Anterior cingulate cortex (tissue), 58 donors: ENCODE measurements at regions not wholly inside any gene's neighbourhood (a gene's known extent, or its start where the extent isn't known, plus 50 kb on each side); places are given as distances from the start of the nearest gene placed in this dataset.

Source experiments
- DNase-seq, 58 donors: peaks; one replicate each; lab custom pipeline; 2025; lab: John Stamatoyannopoulos, UW

DNA sequence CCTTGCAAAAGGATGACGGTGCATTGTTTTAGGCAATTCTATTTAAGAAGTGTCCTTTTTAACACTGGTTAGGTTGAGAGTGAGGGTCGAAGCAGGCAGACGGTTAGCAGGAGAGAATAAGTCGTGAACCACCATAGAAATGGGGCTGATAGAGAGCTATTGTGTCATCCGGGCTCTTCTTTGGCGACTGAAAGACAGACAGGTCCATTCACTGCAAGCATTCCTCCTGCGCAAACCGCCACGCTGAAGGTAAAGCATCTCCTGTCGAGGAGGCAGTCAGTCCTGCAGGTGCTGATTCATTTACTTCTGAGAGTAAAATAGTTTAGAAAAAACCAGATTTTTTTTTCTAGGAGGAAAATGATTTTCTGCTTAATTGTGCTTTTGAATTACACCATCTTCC is 1002.8 kb upstream of the NR2F2 start:
- peak in 2 of 58 donors; percentile 18 for DNase-seq

DNA sequence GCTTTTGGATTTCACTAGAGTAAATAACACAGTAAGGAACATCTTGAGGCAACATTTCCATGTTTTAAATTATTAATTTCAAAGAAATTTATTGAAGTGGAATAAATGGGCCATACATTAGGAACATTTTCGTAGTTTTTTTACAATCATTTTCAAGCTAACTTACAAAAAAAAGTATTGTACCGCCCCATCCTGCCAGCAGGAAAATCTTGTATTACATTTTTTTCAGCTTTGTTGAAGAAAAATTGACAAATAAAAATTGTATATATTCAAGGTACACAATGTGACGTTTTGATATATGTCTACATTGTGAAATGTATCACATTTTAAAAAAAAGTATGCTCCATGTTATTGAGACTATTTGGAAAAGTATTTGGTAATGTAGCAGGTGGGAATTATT is 1001.9 kb upstream of the NR2F2 start:
- no peak for DNase-seq

DNA sequence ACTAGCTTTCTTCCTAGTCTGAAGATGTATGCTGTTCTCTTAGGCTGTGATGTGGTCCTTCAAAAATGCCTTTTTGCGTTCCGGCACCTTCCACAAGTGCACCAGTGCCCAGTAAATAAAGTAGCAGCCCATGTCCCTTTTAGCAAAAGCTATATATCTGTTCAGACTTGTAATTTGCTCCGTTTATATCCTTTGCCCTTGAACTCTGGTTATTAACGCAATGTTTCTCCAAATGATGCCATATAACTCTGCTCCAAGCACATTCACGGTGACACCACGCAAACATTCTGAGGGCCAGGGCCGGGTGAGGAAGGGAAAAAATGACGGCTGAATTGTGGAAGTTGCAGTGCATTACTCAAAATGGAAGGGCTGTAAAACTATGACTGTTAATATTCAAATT is 1001.1 kb upstream of the NR2F2 start:
- no peak for DNase-seq

DNA sequence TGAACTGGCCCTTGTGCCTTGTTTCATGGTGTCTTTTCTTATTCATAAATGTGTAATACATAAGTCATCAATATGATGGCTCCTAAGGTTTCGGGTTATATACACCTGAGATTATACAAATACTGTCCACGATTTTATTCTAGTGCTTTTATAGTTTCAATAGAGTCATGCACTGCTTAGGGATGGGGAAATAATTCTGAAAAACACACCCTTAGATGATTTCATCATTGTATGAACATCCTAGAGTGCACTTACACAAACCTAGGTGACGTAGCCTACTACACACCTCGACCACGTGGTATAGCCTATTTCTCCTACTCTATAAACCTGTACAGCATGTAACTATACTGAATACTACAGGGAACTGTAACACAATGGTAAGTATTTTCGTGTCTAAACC is 988.8 kb upstream of the NR2F2 start:
- DNase-seq: no peak

DNA sequence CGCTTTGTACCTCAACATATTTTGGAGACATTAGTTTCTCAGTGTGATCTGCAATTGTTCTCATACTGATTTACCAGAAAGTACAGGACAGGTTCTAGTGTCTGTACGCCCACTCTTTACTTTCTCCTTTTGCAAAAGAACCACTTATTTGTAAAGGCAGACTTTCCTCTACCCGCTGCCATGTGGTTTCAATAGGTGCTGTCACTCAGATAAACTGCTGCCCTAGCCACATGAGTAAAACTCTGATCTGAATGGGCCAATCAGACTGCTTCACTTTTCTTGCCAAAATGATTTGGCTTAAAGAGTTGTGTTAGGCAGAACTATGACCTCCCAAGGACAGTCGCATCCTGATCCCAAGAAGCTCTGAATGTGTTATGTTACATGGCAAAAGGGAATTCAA is 984.6 kb upstream of the NR2F2 start:
- no peak for DNase-seq

DNA sequence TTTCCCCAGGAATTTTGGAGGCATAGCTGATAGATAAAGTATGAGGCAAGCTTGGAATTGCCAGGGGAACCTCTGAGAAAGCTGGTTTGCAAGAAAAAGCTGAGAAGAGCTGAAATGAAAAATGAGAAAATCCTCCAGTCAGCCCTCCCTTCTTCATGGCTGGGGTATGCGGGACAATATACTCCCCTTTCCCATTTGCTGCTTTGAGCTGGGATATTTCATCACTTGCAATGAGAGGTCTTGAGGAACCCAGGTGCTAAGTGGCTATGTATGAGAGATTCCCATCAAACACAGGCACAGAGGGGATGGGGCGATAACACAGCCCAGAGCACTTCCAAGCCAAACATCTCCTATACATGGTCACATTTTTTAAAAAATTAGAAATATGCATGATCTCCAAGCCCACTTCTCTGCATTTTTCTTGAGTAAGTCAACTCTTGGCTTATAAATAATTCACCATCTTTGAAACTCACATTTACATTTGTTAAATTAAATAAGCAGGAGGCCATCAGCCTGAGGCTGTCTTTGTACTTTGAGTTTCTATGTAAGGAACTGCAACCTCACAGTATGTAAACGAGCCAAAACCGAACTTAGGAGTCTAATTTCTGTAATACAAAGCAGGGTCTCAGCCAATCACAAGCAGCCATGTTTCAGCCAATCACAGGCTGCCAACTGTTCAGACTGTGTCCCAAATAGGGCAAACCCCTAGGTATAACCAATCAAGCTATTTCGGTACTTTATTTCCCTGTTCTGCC is 983.6 kb upstream of the NR2F2 start:
- DNase-seq: no peak

DNA sequence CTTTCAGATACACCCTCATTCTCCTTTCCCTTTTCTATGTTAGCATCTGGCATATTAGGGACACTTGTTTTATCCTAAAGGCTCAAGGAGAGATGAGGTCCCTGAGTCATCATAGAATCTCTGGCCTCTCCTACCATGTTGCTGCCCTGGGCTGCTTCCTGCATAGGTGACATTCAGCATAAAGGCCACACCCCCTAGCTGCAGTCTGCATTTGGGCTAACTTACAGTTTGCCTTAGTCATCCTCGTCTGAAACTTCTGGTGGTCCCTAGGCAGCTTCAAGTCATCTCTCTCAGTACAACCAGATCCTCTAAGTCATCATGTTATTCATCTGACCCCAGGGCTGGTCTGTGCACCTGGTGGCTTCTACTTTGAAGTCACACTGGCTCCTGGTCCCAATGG is 982.7 kb upstream of the NR2F2 start:
- no peak for DNase-seq

DNA sequence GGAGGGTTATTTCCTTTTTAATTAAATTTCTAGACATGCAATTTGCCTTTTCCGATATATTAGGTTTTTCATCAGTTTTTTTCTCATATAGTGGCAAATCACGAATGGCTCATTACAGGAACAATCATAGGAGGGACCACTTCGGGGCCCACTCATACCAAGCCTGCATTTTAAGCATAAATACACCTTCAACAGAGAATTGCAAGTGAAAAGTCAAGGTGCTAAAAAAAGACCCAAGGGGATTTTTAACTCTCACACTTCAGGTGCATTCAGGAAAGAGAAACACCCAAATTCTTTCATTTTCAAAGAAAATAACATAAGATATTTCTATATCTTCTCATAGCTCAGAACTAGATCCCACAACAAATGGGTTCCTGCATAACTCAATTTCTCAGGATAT is 979.6 kb upstream of the NR2F2 start:
- DNase-seq: no peak

DNA sequence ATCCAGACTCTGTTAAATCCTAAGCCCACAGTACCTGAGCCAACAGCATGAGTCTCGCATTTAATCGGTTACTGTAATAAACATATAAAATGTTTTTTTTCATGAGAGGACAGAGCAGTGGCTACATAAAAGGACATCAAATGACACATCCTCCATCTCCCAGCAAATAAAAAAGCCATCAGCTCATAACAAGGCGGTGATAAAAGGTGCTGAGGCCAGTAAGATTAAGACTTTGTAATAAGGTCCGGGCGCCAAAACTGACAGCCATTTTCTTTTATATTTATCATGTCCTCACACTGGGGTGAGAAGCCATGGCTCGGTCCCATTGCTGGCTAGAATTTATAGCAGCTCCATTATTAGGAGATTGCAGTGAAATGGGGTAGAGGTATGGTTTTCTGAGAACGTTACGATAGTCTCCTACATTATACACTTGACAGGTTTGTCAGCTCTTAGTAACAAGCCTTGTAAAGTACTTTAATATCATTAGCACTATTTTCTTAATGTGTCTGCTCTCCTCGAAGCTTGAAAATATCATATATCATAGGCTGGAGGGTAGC is 977.8 kb upstream of the NR2F2 start:
- no peak for DNase-seq

DNA sequence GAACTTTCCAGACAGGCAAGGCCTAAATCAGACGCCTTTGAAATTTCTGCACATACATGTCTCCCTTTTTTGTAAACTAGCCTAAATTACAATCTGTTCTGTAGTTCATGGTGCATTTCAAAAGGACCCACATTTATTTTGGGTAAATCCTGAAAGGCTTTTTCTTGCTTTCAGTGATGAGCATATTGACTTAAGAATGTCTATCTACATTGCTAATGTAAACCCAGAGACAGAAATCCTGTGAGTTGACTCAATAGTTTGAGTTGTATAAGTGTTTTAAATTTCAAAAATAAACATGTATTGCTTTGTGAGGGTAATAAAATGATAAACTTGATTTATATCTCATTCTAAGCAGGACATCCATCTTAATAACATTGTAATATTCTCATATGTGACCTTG is 977.0 kb upstream of the NR2F2 start:
- DNase-seq: no peak

DNA sequence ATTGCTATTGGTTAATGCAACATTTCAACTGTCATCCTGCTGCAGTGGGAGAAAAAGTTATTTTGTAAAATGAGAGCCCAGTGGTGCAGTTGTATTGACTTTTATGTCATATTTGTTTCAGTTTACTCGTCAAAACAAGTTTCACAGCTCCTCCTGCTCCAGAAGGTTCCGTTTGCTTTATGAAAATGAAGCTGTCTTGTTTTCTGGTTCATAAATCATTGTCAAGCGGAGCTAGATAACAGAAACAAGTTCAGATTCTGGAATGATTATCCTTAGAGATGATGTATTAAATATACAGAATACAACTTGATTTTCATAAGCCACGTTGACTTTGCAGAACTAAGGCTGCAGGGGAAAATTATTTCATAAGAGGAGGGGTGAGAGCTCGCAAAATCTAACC is 970.5 kb upstream of the NR2F2 start:
- DNase-seq: no peak

DNA sequence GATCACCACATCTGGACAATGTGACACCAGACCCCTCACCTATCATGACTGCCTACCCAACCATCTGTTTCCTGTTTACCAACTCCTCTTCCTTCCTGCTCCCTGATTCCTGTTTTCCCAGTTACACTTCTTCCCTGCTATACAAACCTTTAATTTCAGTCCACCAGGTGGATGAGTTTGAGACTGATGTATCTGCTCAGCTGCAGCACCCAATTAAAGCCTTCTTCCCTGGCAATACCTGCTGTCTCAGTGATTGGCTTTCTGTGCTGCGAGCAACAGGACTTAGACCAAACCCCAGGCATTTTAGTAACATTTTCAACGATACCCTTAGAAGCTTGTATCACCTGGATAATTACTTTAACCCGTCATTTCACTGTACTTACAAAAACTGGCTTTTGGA is 968.2 kb upstream of the NR2F2 start:
- DNase-seq: no peak

DNA sequence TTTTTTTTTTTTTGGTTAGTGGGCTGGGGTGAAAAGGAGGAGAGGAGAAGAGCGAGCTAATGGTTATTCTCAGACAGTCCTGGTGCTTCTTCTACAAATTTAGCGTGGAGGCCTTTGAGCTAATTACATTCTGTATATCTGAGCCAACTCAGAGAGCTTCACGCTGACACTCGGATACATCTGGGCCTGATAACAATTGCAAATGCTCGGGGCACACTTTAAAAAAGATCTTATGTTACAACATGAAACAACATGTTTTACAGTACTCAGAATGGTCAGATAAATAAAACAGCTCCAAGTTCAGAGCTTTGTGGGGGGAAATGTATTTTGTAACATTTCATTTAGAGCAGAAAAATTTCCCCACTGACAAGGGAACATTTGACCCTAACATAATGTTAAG is 966.9 kb upstream of the NR2F2 start:
- no peak for DNase-seq

DNA sequence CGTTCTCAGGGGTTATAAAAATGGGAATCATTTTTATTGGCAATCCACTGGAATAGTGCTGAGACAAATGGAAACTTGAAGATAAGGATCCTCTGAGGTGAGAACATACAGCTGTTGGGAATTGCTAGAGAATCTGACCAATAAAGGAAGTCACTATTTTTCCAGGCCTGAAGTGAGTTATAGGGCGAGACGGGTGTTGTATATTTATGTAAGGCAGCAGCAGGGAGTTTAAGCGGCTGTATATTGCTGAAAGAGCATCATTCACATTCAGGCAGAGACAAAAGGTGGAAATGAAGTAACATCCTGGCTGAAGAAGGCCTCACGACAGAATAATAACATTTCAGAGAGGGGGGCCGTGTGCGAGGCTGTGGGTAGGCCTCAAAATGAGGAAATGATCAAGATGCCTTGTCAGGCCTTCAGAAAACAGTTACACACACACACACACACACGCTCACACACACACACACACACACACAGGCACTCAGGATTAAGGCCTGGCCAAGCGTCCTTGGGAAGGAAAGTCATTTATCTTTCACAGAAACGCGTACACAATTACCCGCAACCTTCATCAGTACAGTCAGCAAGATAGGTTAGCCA is 964.9 kb upstream of the NR2F2 start:
- DNase-seq: no peak

DNA sequence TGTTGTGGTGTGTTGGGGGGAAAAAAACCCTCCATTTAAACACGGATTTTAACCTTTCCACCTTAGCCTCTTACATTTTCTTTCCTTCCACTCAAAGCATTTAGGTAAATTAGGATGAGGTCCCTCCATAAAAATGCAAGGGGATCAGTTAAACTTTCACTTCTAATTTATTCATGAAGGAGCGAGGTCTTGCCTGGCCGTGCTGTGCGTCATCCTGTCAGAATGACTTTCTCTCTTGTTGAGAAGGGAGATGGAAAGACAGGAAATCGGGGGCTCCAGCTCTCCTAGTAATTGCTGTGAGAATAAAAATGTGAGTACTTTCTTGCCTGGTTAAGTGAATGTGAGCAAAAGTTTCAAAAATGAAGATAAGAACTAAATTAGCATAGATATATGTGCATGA is 962.3 kb upstream of the NR2F2 start:
- DNase-seq: no peak

DNA sequence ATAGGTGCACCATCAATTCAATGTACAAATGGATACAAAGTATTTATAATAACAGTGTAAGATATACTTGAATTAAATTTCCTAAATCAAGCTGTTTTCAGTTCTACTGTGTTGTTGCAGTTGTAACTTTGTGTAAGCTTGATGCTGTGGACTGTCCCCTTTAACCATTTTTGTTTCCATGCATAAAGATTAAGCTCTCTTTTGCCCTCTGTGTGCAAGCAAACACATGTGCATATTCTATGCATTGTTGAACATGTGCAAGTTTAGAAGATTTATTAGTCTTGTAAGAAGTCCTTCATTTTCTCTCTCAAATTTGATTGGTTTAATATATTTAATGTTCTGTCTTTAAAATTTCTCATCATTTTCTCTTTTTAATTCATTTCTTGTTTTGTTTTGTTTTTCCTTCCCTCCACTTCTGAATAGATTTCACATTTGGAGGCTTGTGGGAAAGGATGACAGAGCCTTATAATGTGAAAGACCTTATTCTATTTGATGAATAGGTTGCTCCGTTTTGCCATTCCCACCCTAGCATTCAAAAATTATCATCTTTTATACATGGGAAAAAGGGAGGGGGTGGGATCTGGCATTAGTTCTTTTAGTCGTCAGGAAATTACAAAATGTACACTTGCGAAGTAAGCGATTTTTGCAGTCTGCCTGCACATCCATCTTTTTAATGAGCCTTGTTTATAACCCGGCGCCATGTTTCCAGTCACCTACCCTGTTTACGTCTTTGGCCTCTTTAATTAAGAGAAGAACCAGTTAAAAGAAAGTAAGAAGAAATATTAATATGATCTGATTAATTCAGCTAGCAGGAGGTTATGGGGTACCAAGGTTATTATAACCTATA is 961.5 kb upstream of the NR2F2 start:
- no peak for DNase-seq

DNA sequence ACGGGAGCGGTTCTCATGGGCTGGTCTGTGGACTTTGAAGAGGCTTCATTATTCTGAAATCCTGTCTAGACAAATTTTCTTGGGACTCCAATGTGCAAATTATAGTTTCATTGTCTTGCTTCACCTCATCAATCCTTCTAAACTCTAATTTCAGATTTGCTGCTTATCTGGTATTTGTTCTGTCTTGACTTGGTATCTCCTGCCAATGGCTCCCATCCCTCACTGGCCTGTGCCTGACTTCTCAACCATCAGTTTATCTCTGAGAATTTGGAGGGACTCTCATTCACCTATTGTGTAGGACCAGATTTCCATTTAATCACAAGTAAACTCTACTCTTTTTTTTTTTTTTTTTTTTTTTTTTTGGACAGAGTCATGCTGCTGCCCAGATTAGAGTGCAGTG is 960.2 kb upstream of the NR2F2 start:
- no peak for DNase-seq

DNA sequence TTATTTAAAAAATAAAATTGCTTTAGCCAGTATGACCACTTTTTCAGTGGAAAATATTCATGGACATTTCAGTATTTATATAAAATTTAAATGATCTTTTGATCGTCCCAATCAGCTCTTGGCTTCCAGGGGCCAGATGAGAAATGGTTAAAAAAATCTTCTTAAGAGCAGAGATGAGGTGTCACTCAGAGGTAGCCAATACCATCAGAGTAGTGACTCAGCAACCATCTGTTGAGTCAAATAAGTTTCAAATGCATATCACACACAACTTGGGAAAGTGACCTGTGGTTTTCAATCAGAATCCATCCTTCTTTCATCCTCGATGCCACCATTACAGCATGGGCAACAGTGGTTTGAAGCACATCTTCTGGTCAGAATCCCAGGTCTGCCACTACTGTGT is 958.8 kb upstream of the NR2F2 start:
- no peak for DNase-seq

DNA sequence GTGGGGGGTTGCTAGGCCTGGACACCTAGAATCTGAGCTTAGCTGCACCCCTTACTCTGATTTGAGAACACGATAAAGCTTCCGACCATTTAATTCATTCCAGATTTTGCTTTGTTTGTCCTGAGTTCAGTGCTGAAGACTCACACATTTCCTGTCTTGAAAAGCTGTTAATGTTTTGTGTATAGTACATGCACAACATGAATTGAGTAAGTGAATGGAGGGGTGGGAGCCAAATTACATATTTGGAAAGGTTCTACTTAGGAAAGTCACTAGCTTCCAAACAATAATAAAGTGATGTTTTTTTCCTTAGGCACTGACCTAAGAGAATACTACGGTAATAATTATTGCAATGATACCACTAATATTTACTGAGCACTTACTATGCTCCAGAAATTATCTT is 955.2 kb upstream of the NR2F2 start:
- no peak for DNase-seq

DNA sequence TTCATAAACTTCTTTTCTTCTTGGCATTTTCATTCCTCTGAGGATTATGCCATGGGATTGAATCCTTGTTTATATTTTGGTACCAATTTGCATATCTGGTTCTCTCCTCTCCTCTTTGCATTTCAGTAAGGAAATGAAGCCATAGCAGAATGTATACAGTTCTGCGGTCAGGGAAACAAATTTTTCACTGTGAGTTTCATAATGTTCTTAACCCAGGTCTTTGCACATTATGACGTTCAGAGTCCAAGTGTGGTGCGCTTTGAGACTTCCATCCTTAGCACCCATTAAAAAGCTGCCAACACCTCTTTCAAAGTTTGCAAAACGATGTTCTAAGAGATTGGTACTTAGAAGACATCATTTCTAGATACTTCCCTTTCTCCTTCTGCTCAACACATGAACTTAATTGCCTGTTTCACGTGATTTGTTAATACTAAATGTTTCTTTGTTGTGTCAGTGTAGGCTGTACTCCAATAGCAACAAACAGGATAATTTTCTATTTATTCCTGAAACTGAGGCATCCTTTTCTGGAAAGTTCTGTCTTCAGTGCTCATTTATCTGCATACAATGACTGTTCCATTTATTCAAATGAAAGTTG is 953.1 kb upstream of the NR2F2 start:
- DNase-seq: no peak
